K562 (cell line): ENCODE measurements at regions not wholly inside any gene's neighbourhood (a gene's known extent, or its start where the extent isn't known, plus 50 kb on each side); places are given as distances from the start of the nearest gene placed in this dataset.

Experiments used
- ATAC-seq: fragments of 200-7000 bp; cut with Tn5 transposase; 3 replicates; pipeline ENCODE4 v1.9.1; 2020; ENCODE audit warnings: moderate library complexity
- BruUV-seq: library from RNA; stranded (reverse); fragments of 400-500 nt; replicated peaks from 2 replicates; lab custom pipeline; 2021; lab: Mats Ljungman, UMichigan
- CTCF ChIA-PET: fragments of 300-600 bp; formaldehyde crosslinking; extraction: SDS; loops from one replicate; lab custom pipeline; 2021; ENCODE audit warnings: low intra/inter-chr PET ratio; lab: Yijun Ruan, JAX
- POLR2A ChIA-PET: fragments of 300-600, 350-650 bp; sonication (Branson Sonifier 250); formaldehyde crosslinking; extraction: SDS; loops from one replicate; lab custom pipeline; 2021; ENCODE audit warnings: antibody characterized with exemption, inconsistent platforms; lab: Yijun Ruan, JAX
- DNase-seq, 4 experiments: peaks; one replicate each; pipeline versions ENCODE4 v3.0.0 to v3.0.0-alpha.2; 2011 to 2018; ENCODE audit warnings: low spot score in 3 of 4, mixed read lengths in 3 of 4; ENCODE audit errors: extremely low read depth in 1 of 4
- FAIRE-seq: peaks from 2 replicates; lab custom pipeline; 2011; peaks lifted over from hg19 to GRCh38; lab: Jason Lieb, UNC
- H2AFZ ChIP-seq: 2 replicates; pipeline ENCODE4 v1.6.0; 2011; ENCODE audit warnings: low read depth, low read length, control low read depth, inconsistent platforms
- H3K27ac ChIP-seq: fragments of 200-600 bp; 3 replicates; pipeline ENCODE4 v1.8.0; 2011; ENCODE audit warnings: low read depth, mild to moderate bottlenecking, control low read depth, inconsistent platforms, low read length, moderate library complexity, mixed read lengths; ENCODE audit errors: extremely low read depth
- H3K27me3 ChIP-seq, 2 experiments: fragments of 300-600 bp in 1 of 2; 2 replicates in 1 of 2; 3 replicates in 1 of 2; pipeline versions ENCODE4 v1.6.0 to v1.8.0; 2011; ENCODE audit warnings: inconsistent platforms in 2 of 2, low read length in 2 of 2, mild to moderate bottlenecking in 1 of 2, mixed read lengths in 1 of 2, moderate library complexity in 1 of 2; ENCODE audit not compliant: control insufficient read depth in 2 of 2, insufficient read depth in 2 of 2
- H3K36me3 ChIP-seq: fragments of 300-600 bp; 3 replicates; pipeline ENCODE4 v1.8.0; 2011; ENCODE audit warnings: mild to moderate bottlenecking, low read length, inconsistent platforms; ENCODE audit not compliant: control insufficient read depth, insufficient read depth
- H3K4me1 ChIP-seq, 2 experiments: fragments of 200-600 bp in 1 of 2; replicated peaks in 1 of 2; 2 replicates in 1 of 2; 3 replicates in 1 of 2; pipeline versions ENCODE4 v1.5.1 to v1.8.0; 2011; ENCODE audit warnings: inconsistent platforms in 2 of 2, low read length in 2 of 2, mild to moderate bottlenecking in 1 of 2, mixed read lengths in 1 of 2, moderate library complexity in 1 of 2; ENCODE audit not compliant: control insufficient read depth in 2 of 2, insufficient read depth in 2 of 2
- H3K4me2 ChIP-seq: 2 replicates; pipeline ENCODE4 v1.6.1; 2011; ENCODE audit warnings: low read length, control low read depth, inconsistent platforms, mixed read lengths; ENCODE audit not compliant: insufficient read depth
- H3K4me3 ChIP-seq: fragments of 200-600 bp; sonication (generic), shearing (Covaris generic); 2 replicates; pipeline ENCODE4 v1.5.1; 2016; ENCODE audit warnings: control low read depth, inconsistent platforms
- H3K79me2 ChIP-seq: fragments of 200-600 bp; 3 replicates; pipeline ENCODE4 v1.8.0; 2011; ENCODE audit warnings: low read length, inconsistent platforms; ENCODE audit not compliant: control insufficient read depth, insufficient read depth
- H3K9ac ChIP-seq, 2 experiments: 2 replicates each; pipeline versions ENCODE4 v1.6.0 to v1.6.1; 2011; ENCODE audit warnings: low read depth in 2 of 2, low read length in 2 of 2, control low read depth in 1 of 2, inconsistent platforms in 1 of 2, mild to moderate bottlenecking in 1 of 2, mixed read lengths in 1 of 2; ENCODE audit not compliant: insufficient read depth in 1 of 2
- H3K9me1 ChIP-seq: one replicate; pipeline ENCODE4 v1.6.0; 2011; ENCODE audit warnings: inconsistent platforms, mild to moderate bottlenecking, low read length, moderate library complexity; ENCODE audit not compliant: control insufficient read depth, insufficient read depth
- H3K9me3 ChIP-seq: replicated peaks from 2 replicates; pipeline ENCODE4 v1.5.1; 2011; ENCODE audit warnings: low read depth, low read length, inconsistent platforms; ENCODE audit not compliant: control insufficient read depth, insufficient read depth
- H4K20me1 ChIP-seq: replicated peaks from 2 replicates; pipeline ENCODE4 v1.6.1; 2011; ENCODE audit warnings: low read length, inconsistent platforms, mixed read lengths; ENCODE audit not compliant: control insufficient read depth, insufficient read depth
- ATF7 ChIP-seq: fragments of 450-650 bp; IDR thresholded peaks from 2 replicates; pipeline ENCODE4 v1.7.1; 2014; ENCODE audit warnings: mild to moderate bottlenecking, moderate library complexity
- GABPB1 ChIP-seq: sonication (generic); formaldehyde crosslinking; IDR thresholded peaks from 2 replicates; pipeline ENCODE4 v1.8.0; 2022; ENCODE audit warnings: mild to moderate bottlenecking, missing genetic modification reagents
- GTF2E2 ChIP-seq: fragments of 200-800 bp; sonication (Bioruptor generic); IDR thresholded peaks from 2 replicates; pipeline ENCODE4 v1.6.1; 2016; ENCODE audit warnings: missing genetic modification characterization, missing compliant biosample characterization
- HDAC2 ChIP-seq: fragments of 450-650 bp; IDR thresholded peaks from 2 replicates; pipeline ENCODE4 v1.6.1; 2016; ENCODE audit warnings: mild to moderate bottlenecking
- POLR3A ChIP-seq: IDR thresholded peaks from 2 replicates; pipeline ENCODE4 v1.6.1; 2011; ENCODE audit warnings: borderline replicate concordance, mild to moderate bottlenecking, moderate library complexity; ENCODE audit not compliant: insufficient read length, insufficient read depth; ENCODE audit errors: extremely low read depth
- PURB ChIP-seq: sonication (generic); formaldehyde crosslinking; IDR thresholded peaks from 2 replicates; pipeline ENCODE4 v1.9.0; 2021; ENCODE audit warnings: low read depth, mild to moderate bottlenecking, missing genetic modification reagents
- SETDB1 ChIP-seq: IDR thresholded peaks from one replicate; pipeline ENCODE4 v1.6.1; 2012; ENCODE audit warnings: low read length, control low read depth, inconsistent platforms
- SP2 ChIP-seq: IDR thresholded peaks from 2 replicates; pipeline ENCODE4 v1.6.1; 2011; ENCODE audit warnings: mild to moderate bottlenecking, low read depth, low read length, moderate library complexity; ENCODE audit not compliant: poor library complexity, severe bottlenecking; ENCODE audit errors: extremely low read depth
- TARDBP ChIP-seq: fragments of 450-650 bp; IDR thresholded peaks from 2 replicates; pipeline ENCODE4 v1.6.1; 2016
- ZFX ChIP-seq: sonication (generic); formaldehyde crosslinking; IDR thresholded peaks from 2 replicates; pipeline ENCODE4 v1.8.0; 2022; ENCODE audit warnings: mild to moderate bottlenecking, missing genetic modification reagents, moderate library complexity
- ZNF707 ChIP-seq: fragments of 250-450 bp; sonication (Bioruptor Pico); conservative IDR thresholded peaks from 2 replicates; pipeline ENCODE4 v1.8.0; 2022; ENCODE audit warnings: inconsistent platforms, mild to moderate bottlenecking, moderate library complexity
- WGBS: fragments of 100-300 bp; shearing (Covaris generic); methylation state at CpG from one replicate; pipeline ENCODE4 v1.1.6; 2016; ENCODE audit warnings: low coverage, mixed read lengths; ENCODE audit not compliant: insufficient coverage; ENCODE audit errors: missing lambda C conversion rate; 5-methylcytosine and 5-hydroxymethylcytosine counted together
- in situ Hi-C: fragments of 300-500 bp; cut with MboI; formaldehyde crosslinking; loops from 4 replicates; pipeline ENCODE4 v1.15.0; 2018; ENCODE audit warnings: inconsistent platforms, mixed read lengths
- intact Hi-C: fragments of 100-400 bp; cut with micrococcal nuclease; formaldehyde crosslinking; loops from 2 replicates; pipeline ENCODE4 v1.14.2; 2022
- TF ChIP-seq, protein P1 (sequence below): sonication (generic); formaldehyde crosslinking; IDR thresholded peaks from 2 replicates; pipeline ENCODE4 v1.8.1; 2023; ENCODE audit warnings: mild to moderate bottlenecking, missing genetic modification reagents

DNA sequence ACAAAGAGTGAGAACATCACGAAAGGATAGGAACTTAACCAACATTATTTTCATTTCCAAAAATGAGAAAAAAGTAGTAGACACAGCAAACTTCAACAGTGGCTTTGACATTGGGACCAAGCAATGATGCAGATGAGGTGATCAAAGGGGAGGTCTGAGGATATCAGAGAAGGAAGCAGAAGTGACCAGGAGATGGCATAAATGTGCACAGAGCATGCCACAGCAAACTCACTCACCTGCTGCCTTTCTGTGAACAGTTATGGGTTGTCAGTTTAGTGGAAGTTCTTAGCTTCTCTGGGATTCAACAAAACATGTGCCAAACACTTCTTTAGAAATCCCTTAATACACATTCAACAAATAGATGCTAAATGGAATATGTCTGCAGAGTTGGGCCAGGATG lies 290.1 kb downstream of the PLPP3 start:
- DNase-seq (no peak), ATAC-seq (no peak), FAIRE-seq (no peak)
- intact Hi-C loops = no loop called here
- Histone ChIP-seq H3K9me3 (no peaks in the 10 kb centered on the region), H3K9me1 (no peaks in the 10 kb centered on the region), H3K4me1 (no peaks in the 10 kb centered on the region), H3K9ac (no peak overlapping the region), H3K27me3 (no peaks in the 10 kb centered on the region), H3K27ac (no peak overlapping the region), H4K20me1 (no peaks in the 10 kb centered on the region), H3K4me3 (no peak overlapping the region), H3K4me2 (no peak overlapping the region), H2AFZ (no peak overlapping the region), H3K79me2 (no peaks in the 10 kb centered on the region), H3K36me3 (no peaks in the 10 kb centered on the region)
- ChIA-PET CTCF (no interaction called here), POLR2A (no interaction called here)
- no peak for TF ChIP-seq GABPB1 (CRISPR knock-in tag)
- TF ChIP-seq, protein P1, sequence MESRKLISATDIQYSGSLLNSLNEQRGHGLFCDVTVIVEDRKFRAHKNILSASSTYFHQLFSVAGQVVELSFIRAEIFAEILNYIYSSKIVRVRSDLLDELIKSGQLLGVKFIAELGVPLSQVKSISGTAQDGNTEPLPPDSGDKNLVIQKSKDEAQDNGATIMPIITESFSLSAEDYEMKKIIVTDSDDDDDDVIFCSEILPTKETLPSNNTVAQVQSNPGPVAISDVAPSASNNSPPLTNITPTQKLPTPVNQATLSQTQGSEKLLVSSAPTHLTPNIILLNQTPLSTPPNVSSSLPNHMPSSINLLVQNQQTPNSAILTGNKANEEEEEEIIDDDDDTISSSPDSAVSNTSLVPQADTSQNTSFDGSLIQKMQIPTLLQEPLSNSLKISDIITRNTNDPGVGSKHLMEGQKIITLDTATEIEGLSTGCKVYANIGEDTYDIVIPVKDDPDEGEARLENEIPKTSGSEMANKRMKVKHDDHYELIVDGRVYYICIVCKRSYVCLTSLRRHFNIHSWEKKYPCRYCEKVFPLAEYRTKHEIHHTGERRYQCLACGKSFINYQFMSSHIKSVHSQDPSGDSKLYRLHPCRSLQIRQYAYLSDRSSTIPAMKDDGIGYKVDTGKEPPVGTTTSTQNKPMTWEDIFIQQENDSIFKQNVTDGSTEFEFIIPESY (CRISPR knock-in tag) = no peak
- no peak for TF ChIP-seq SP2
- TF ChIP-seq GTF2E2 (tag) = no peak
- no peak for TF ChIP-seq PURB (CRISPR knock-in tag)
- no peak for TF ChIP-seq POLR3A
- no peak for TF ChIP-seq ATF7
- TF ChIP-seq ZFX (CRISPR knock-in tag) = no peak
- no peak for TF ChIP-seq ZNF707 (CRISPR knock-in tag)
- TF ChIP-seq TARDBP = no peak
- no peak for TF ChIP-seq HDAC2
- TF ChIP-seq SETDB1 = no peak
- in situ Hi-C loops = no loop called here
- BruUV-seq = no TSS peak
- WGBS = 0% methylated on average over 1 of the region's 1 CpG
